NT2/D1 (cell line): ENCODE measurements at regions not wholly inside any gene's neighbourhood (a gene's known extent, or its start where the extent isn't known, plus 50 kb on each side); places are given as distances from the start of the nearest gene placed in this dataset.

Source experiments
- DNase-seq: peaks from one replicate; pipeline ENCODE4 v3.0.0-alpha.2; 2011; ENCODE audit warnings: low read depth, low spot score
- H3K27me3 ChIP-seq: 2 replicates; pipeline ENCODE4 v1.6.0; 2011; ENCODE audit warnings: mild to moderate bottlenecking; ENCODE audit not compliant: insufficient read length, insufficient read depth
- H3K36me3 ChIP-seq: 2 replicates; pipeline ENCODE4 v1.6.1; 2011; ENCODE audit warnings: mild to moderate bottlenecking, low read length, mixed read lengths; ENCODE audit not compliant: insufficient read depth, insufficient read length
- H3K4me1 ChIP-seq: 2 replicates; pipeline ENCODE4 v1.5.1; 2011; ENCODE audit not compliant: insufficient read depth, insufficient read length
- H3K4me3 ChIP-seq: 2 replicates; pipeline ENCODE4 v1.5.1; 2011; ENCODE audit warnings: low read depth; ENCODE audit not compliant: insufficient read length
- H3K9ac ChIP-seq: 2 replicates; pipeline ENCODE4 v1.6.0; 2011; ENCODE audit warnings: low read depth; ENCODE audit not compliant: insufficient read length
- H3K9me3 ChIP-seq: 2 replicates; pipeline ENCODE4 v1.5.1; 2011; ENCODE audit warnings: mild to moderate bottlenecking, low read length; ENCODE audit not compliant: insufficient read depth
- SUZ12 ChIP-seq: IDR thresholded peaks from 2 replicates; pipeline ENCODE4 v1.6.1; 2011; ENCODE audit not compliant: insufficient read length, insufficient read depth; ENCODE audit errors: extremely low read depth
- YY1 ChIP-seq: IDR thresholded peaks from 2 replicates; pipeline ENCODE4 v1.6.1; 2011; ENCODE audit not compliant: insufficient read length, insufficient read depth
- ZNF274 ChIP-seq: IDR thresholded peaks from 2 replicates; pipeline ENCODE4 v1.6.1; 2011; ENCODE audit warnings: mild to moderate bottlenecking, low read depth, low read length

- Histone ChIP-seq H3K4me1 (no peaks in the 10 kb centered on the region), H3K9me3 (no peaks in the 10 kb centered on the region), H3K27me3 (no peaks in the 10 kb centered on the region), H3K9ac (no peak overlapping the region), H3K4me3 (no peak overlapping the region), H3K36me3 (no peaks in the 10 kb centered on the region)
- TF ChIP-seq ZNF274 (no peak), SUZ12 (no peak)
- DNase-seq = no peak
Measured at GRCh38 chr4:79177388-79177787, 148.5 kb downstream of the NAA11 start.

- H3K27me3 ChIP-seq = no peaks in the 10 kb centered on the region
- no peak for DNase-seq
- TF ChIP-seq YY1 = no peak
- TF ChIP-seq ZNF274 = no peak
- no peak for TF ChIP-seq SUZ12
- H3K4me1 ChIP-seq = no peaks in the 10 kb centered on the region
- no peak overlapping the region for H3K9ac ChIP-seq
- no peaks in the 10 kb centered on the region for H3K9me3 ChIP-seq
- no peak overlapping the region for H3K4me3 ChIP-seq
- H3K36me3 ChIP-seq = no peaks in the 10 kb centered on the region
Measured at GRCh38 chr4:79176351-79176750, 149.5 kb downstream of the NAA11 start.

GRCh38 chr4:79175716-79176115 lies 150.1 kb downstream of the NAA11 start:
- H3K4me1 ChIP-seq = no peaks in the 10 kb centered on the region
- no peaks in the 10 kb centered on the region for H3K36me3 ChIP-seq
- TF ChIP-seq YY1 = no peak
- no peak for TF ChIP-seq ZNF274
- no peak for TF ChIP-seq SUZ12
- no peaks in the 10 kb centered on the region for H3K27me3 ChIP-seq
- DNase-seq = no peak
- H3K4me3 ChIP-seq = no peak overlapping the region
- H3K9ac ChIP-seq = no peak overlapping the region
- no peaks in the 10 kb centered on the region for H3K9me3 ChIP-seq

- Histone ChIP-seq H3K4me1 (no peaks in the 10 kb centered on the region), H3K4me3 (no peak overlapping the region), H3K9me3 (no peaks in the 10 kb centered on the region), H3K27me3 (no peaks in the 10 kb centered on the region), H3K36me3 (no peaks in the 10 kb centered on the region), H3K9ac (no peak overlapping the region)
- TF ChIP-seq SUZ12 = no peak
- no peak for TF ChIP-seq YY1
- no peak for TF ChIP-seq ZNF274
- no peak for DNase-seq
Measured at GRCh38 chr4:79174490-79175252, 151.2 kb downstream of the NAA11 start.

- TF ChIP-seq YY1 (no peak), ZNF274 (no peak), SUZ12 (no peak)
- H3K4me1 ChIP-seq = no peaks in the 10 kb centered on the region
- H3K9me3 ChIP-seq = no peaks in the 10 kb centered on the region
- no peaks in the 10 kb centered on the region for H3K27me3 ChIP-seq
- H3K36me3 ChIP-seq = no peaks in the 10 kb centered on the region
- no peak for DNase-seq
- H3K9ac ChIP-seq = no peak overlapping the region
- H3K4me3 ChIP-seq = no peak overlapping the region
Measured at GRCh38 chr4:79173186-79173585, 152.7 kb downstream of the NAA11 start.

- Histone ChIP-seq H3K27me3 (no peaks in the 10 kb centered on the region), H3K9ac (no peak overlapping the region)
- TF ChIP-seq YY1 (no peak), ZNF274 (no peak), SUZ12 (no peak)
Measured at GRCh38 chr4:79170077-79170476, 155.8 kb downstream of the NAA11 start.

GRCh38 chr4:79164907-79165610 lies 160.8 kb downstream of the NAA11 start:
- Histone ChIP-seq H3K9me3 (no peaks in the 10 kb centered on the region), H3K9ac (no peak overlapping the region), H3K4me3 (no peak overlapping the region), H3K4me1 (no peaks in the 10 kb centered on the region), H3K36me3 (no peaks in the 10 kb centered on the region), H3K27me3 (no peaks in the 10 kb centered on the region)
- TF ChIP-seq YY1 (no peak), SUZ12 (no peak), ZNF274 (no peak)
- DNase-seq = no peak

More at GRCh38 chr4:79170077-79170476, 155.8 kb downstream of the NAA11 start:
- Histone ChIP-seq H3K36me3 (no peaks in the 10 kb centered on the region), H3K9me3 (no peaks in the 10 kb centered on the region), H3K4me3 (no peak overlapping the region), H3K4me1 (no peaks in the 10 kb centered on the region)
- DNase-seq = no peak
